ENCODE measurements at regions not wholly inside any gene's neighbourhood (a gene's known extent, or its start where the extent isn't known, plus 50 kb on each side); places are given as distances from the start of the nearest gene placed in this dataset.
"Not testable (repeated sequence)": the region's sequence is repeated elsewhere in the genome, so short reads cannot be mapped to it uniquely, and the experiment has no call there.

DNA sequence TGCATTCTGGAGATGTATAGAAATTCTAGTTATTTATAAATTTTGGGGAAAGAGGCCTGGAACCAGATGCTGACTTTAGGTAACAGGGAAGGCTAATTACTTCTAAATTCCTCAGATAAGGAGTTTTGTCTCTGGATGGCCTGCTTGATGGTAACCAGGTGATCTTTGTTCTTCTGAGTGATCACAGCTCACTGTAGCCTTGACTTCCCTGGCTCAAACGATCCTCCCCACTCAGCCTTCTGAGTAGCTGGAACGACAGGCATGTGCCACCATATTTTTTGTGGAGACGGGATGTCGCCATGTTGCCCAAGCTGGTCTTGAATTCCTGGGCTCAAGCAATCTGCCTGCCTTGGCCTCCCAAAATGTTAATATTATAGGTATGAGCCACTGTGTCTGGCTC, 54.4 kb upstream of the MSH6 start:
- no peak for DNase-seq

DNA sequence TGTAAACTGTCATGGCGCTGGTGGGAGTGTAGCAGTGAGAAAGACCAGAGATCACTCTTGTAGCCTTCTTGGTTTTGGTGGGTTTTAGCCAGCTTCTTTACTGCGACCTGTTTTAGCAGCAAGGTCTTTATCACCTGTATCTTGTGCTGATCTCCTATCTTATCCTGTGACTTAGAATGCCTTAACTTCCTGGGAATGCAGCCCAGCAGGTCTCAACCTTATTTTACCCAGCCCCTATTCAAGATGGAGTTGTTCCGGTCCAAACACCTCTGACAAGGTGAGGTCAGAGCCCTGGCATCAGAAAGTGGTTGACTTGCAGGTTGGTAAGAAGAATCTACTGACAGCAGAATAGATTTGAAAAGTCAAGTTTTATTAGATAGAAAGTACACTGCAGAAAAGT, 55.0 kb upstream of the MSH6 start:
- DNase-seq = no peak

DNA sequence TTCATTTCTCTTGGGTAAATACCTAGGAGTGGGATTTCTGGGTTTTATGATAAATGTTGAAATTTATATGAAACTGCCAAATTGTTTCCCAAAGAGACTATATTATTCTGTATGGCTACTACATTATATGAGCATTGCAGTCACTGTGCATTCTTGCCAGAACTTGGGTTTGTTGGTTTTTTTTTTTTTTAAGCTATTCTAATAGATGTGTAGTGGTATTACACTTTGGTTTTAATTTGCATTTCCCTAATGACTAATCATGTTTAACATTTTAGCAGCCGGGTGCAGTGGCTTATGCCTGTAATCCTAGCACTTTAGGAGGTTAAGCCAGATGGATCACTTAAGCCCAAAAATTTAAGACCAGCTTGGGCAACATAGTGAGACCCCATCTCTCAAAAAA, 56.0 kb upstream of the MSH6 start:
- not testable (repeated sequence) for DNase-seq

DNA sequence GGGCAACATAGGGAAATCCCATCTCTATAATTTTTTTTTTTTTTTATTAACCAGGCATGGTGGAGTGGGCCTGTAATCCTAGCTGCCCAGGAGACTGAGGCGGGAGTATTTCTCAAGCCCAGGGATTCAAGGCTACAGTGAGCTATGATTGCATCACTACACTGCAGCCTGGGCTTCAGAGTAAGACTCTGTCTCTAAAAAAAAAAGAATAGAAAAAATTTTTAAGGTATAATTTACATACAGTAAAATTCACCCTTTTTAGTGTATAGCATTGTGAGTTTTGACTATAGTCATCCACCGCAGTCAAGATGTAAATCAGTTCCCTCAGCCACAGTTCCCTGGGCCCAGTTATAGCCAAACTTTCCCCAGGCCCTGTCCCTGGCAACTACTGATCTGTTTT, 57.1 kb upstream of the MSH6 start:
- DNase-seq = no peak

DNA sequence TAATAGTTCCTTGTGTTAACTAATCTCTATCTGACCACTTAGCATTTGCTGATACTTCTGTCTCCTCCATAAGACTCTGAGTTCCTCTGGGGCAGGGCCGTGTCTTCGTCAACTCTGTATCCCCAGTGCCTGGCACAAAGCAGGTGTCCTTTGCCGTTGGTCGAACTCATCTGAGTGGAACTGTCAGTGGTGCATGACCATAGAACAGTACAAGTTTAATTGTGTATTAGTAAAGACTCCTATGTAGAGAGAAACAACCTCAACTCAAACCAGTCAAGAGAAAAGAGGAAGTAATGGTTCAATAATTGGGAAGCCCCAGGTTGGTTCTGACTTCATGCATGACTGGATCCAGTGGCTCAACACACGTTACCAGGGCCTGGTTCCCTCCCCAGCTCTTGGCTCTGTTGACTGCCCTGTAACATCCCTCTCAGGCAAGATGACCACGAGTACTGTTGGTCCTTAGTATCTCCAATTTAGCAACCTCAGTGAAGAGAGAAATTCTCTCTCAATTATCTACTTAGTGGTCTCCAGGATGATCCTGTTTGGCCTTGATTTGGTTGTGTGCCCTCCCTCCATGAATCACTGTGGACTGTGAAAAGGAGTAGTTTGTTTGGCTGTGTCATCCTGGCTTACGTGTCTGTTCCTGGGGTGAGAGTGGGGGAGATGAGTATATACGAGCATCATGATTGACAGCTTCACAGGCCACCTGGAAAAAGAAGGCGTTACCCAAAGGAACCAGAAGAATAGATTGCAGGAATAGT, 58.5 kb upstream of the MSH6 start:
- DNase-seq = peak; percentile 25

DNA sequence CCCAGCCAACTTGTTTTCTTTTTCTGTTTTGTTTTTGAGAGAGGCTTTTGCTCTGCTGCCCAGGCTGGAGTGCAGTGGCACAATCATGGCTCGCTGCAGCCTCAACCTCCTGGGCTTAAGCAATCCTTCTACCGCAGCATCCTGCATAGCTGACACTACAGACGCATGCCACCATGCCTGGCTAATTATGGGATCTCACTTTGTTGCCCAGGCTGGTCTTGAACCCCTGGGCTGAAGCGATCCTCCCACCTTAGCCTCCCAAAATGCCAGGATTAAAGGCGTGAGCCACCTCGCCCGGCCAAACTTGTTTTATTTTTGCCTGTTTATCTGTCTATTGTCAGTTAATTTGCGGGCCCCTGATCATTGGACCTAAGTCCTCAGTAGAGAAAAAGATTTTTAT, 61.6 kb upstream of the MSH6 start:
- DNase-seq = no peak

DNA sequence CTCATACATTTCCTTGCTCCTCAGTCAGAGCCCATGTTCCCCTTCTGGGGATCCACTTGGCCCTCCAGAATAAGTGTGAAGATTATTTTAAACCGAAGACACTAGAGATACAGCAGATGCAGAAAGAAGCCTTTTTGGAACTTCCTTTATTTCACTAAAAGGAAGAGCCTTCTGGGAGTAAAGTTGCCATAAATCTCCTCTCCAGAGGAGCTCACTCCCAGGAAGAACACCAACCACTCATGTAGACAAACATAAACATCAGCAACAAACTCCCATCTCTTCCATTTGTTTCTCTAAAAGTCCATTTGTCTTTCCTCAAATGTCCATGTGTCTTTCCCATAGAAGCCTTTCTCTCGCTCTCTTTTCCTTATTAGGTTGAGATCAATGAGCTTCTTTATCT, 62.4 kb upstream of the MSH6 start:
- DNase-seq = no peak

DNA sequence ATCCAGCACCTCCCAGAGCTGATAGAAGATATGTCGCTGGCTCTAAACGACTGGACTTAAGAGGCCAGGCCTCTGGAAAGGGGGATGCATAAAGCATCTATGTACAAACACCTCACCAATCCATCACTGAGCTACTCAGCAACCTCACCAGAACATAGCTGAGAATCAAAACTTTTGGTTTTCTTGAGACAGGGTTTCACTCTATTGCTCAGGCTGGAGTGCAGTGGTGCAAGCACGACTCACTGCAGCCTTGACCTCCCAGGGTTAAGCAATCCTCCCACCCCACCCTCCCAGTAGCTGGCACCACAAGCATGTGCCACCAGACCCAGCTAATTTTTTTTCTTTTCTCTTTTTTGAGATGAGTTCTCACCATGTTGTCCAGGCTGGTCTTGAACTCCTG, 62.9 kb upstream of the MSH6 start:
- DNase-seq = no peak

DNA sequence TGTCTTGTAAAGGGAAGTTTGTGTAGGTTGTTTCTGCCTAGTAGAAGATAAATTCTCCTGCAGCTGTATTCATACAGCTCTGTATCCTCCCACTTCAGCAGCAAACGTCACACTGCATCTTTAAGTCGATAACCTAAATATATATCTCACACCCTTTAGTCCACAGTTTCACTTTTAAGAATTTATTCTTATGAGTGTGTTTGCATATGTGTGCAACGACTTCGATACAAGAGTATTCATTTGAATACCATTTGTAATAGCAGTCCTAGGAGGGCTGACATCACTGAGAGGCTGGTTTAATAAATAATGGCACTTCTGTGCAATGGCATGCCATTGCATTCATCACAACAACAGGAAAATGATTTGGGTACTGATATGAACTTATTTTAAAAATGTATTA, 63.8 kb upstream of the MSH6 start:
- DNase-seq = no peak

DNA sequence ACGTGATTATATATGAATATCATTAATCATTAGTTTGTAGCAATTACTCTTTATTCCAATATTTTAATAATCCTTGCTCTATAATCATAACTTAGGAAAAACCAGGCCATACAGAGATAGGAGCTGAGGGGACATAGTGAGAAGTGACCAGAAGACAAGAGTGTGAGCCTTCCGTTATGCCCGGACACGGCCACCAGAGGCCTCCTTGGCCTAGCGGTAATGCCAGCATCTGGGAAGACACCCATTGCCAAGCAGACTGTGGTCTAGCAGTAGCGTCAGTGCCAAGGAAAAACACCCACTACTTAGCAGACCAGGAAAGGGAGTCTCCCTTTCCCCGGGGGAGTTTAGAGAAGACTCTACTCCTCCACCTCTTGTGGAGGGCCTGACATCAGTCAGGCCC, 66.6 kb upstream of the MSH6 start:
- not testable (repeated sequence) for DNase-seq

DNA sequence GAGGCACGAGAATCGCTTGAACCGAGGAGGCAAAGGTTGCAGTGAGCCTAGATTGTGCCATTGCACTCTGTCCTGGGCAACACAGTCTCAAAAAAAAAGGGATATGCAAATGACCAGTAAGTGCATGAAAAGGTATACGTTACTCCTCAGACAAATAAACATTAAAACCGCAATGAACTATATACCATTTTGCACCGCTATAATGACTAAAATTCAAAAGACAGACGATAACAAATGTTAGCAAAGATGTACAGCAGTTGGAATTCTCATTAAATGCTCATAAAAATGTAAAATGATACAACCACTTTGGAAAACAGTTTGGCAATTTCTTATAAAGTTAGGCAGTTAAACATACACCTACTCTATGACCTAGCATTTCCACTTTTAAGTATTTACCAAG, 67.4 kb upstream of the MSH6 start:
- DNase-seq = no peak

DNA sequence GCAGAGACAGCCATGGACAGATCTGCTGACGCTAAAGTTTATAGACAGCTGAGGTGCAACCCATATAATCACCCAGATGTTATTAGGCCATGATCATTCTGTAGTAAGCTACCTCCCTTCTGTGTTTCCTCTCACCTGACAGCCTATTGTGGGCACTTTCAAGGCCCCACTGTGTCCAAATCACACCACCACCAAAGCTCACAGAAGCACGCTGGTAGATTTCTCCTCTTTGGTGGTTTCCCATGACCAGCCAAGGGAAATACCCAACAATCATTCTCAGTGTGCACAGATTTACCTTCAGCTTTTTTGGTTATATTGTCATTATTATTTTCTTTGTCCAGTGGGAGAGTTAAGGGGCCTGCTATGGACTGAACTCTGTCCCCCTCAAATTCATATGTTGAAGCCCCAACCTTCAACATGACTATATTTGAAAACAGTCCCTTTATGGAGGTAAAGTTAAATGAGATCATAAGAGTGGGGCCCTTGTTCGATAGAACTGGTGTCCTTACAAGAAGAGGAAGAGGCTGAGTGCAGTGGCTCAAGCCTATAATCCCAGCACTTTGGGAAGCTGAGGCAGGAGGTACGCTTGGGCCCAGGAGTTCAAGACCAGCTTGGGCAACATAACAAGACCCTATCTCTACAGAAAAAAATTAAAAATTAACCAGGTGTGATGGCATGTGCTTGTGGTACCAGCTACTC, 74.0 kb upstream of the MSH6 start:
- DNase-seq = no peak

DNA sequence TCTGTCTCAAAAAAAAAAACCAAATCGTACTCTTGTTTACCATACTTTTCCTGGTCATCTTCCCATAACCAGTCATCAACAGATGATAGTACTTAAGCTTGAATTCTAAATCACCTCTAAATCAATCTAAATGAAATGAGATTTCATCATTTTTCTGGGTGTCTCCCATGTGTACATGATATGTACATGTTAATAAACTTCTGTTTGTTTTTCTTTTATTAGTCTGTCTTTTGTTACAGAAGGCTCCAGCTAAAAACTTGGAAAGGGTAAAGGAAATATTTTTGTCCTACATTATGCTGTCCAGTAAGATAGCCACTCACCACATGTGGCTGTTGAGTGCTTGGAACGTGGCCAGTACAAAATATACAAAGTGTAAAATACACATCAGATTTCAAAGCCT, 78.7 kb upstream of the MSH6 start:
- no peak for DNase-seq

DNA sequence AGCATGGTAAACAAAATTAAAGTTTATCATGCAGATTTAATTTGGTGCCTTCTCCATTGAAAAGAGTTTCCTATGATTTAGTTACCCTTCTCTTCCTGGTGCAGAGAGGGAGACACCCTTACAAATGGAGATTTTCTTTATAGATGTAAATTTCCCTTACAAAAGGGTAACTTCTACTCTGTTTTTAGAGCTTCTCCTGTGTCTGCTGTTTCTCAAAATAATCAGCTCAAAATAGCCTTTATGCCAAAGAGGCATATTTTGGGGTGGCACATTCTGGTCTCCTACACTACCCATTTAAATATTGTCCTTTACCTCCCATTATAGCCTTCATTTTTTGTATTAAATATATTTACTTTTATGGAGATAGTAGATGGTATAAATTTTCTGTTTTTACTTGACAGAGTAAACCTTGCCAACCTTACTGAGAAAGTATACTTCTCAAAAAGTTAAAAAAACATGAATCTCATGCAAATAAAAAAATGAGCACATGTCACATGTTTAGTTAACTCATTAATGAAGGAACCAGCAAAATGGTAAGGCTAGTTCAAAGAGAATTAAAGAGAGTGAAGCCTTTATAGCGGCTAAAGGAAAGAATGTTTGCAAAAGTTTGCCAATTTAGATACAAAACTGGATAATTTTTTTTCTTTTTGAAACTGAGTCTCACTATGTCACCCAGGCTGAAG, 83.3 kb upstream of the MSH6 start:
- no peak for DNase-seq

DNA sequence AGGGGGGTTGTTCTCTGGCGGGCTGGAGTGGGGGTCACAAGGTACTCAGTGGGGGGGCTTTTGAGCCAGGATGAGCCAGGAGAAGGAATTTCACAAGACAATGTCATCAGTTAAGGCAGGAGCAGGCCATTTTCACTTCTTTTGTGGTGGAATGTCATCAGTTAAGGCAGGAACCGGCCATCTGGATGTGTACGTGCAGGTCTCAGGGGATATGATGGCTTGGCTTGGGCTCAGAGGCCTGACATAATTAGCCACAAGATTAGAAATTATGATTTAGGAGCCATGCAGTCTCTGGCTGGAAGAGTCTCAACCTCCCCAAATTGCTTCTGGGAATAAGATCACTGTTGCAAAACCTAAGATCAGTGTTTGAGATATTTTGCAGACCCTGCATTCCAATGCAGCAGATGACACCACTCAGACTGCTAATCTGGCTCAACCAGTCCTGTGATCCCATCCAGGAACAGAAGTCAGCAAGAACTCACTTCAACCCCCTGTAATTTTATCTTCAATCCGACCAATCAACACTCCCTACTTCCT, 84.4 kb upstream of the MSH6 start:
- not testable (repeated sequence) for DNase-seq

DNA sequence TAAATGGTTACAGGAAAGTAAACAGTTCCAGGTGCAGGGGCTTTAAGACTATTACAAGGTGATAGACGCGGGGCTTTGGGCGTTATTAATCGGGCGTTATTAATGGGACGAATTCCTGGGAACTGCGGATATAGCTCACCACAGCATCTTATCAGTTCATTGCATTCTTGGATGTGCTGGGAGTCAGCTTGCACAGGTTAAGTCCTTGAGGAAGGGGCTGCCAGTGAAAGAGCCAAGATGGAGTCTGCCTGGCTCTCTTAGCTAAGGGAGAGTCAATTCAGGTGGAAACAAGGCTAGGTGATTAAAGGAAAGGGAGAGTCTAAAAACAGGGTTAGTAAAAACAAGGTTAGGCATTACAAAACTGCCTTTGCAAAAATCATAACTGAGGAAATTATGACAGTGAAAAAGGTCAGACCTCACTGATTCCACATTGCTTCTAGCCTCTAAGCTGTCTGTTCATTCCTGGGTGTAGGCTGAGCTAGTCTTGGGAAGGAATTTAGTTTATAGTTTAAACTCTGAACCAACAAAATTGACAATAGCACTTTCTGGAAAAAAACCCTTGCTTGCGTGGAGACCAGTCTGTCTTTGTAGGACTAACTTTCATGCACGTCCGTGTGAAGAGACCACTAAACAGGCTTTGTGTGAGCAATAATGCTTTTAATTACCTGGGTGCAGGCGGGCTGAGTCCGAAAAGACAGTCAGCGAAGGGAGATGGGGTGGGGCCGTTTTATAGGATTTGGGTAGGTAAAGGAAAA, 85.1 kb upstream of the MSH6 start:
- DNase-seq = not testable (repeated sequence)

DNA sequence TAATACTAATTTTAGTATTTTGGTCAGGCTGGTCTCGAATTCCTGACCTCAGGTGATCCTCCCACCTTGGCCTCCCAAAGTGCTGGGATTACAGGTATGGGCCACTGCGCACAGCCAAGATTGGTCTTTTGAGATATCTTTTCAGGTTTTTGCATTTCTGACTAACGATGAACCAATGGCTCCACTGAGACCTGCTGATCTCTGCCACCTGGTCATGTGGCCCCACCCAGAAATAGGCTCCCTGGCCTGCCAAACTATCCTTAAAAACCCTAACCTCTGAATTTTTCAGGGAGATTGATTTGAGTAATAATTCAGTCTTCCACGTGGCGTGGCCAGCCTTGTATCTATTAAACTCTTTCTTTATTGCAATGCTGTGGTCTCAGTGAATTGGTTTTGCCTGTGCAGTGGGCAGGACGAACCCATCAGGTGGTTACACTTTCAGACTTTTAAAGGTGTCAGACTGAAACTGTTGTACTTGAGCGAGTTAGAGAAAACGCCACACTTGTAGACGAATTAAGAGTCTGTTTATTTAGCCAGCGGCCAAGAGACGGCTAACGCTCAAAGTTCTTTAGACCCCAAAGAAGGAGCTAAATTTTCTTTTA, 85.8 kb upstream of the MSH6 start:
- DNase-seq = no peak

DNA sequence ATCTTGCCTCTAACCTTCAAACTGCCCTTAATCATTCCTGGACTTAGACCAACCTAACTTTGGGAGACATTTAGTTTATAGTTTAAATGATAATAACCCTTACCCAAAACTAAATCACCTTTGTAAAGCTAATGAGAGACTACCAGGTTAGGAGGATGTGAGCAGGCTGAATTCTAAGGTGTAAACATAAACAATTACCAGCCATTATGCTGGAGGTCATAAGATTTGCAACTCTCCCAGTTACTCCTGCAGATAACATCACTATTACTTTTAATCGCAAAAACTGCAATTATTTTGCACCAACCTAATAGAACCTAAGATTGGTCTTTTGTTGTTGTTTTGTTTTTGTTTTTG, 86.5 kb upstream of the MSH6 start:
- no peak for DNase-seq

DNA sequence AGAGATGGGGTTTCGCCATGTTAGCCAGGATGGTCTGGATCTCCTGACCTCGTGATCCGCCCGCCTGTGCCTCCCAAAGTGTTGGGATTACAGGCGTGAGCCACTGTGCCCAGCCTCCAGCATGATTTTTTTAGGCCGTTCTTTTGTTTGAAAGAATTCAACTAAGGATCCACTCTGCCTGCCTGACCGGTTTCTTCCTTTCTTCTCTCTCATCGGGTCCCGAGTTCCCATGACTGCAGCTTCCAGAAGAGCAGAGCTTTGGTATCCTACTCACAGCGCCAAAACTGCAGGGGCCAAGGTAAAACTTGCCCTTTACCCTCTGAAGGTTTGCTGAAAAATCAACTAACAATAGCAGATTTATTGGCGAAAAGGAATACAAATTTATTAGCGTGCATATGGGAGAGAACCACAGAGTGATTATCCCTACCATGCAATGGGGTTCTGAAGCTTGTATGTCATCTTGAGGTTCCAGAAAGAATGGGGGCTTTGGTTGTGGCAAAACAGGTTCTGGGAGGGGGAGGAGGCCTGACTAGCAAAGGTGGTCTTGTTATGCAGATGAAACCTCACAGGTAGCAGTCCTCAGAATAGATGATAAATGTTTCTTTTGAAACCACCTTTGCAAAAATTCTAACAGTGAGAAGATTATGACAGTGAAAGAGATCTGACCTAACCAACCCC, 87.0 kb upstream of the MSH6 start:
- no peak for DNase-seq

DNA sequence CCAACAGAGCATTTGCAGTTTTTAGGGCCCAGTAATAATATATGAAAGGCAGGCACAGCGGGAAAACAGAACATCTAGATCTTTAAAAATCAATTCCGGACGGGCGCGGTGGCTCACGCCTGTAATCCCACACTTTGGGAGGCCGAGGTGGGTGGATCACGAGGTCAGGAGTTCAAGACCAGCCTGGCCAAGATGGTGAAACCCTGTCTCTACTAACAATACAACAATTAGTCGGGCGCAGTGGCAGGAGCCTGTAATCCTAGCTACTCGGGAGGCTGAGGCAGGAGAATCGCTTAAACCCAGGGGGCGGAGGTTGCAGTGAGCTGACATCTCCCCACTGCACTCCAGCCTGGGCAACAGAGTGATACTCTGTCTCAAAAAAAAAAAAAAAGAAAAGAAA, 88.5 kb upstream of the MSH6 start:
- DNase-seq = not testable (repeated sequence)

DNA sequence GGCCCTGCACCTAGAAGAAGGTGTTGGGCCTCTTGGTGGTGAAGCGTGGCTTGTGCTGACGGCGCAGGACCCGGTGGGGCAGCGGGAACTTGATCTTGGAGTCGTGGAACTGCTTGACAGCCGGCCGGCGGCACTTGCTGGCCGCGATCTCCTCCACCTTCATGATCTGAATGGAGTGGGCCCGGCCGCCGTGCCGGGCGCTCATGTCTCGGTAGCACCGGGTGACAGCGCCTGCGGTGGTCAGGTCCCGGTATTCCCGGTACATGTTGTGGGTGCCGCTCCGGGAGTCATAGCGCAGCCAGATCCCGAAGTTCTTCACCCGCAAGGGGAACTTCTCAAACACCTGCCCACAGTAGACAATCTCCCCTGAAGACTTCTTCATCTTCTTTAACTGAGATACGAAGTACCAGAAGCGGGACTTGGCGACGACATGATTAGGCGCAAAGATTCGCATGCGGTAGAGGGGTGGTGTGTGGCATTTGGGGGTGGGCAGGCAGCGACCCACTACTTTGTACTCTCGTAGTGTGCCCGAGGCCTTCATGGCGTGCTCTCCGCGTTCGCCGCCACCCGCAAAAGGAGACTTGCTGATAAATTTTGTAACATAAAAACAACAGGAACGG, 92.1 kb upstream of the MSH6 start:
- not testable (repeated sequence) for DNase-seq

DNA sequence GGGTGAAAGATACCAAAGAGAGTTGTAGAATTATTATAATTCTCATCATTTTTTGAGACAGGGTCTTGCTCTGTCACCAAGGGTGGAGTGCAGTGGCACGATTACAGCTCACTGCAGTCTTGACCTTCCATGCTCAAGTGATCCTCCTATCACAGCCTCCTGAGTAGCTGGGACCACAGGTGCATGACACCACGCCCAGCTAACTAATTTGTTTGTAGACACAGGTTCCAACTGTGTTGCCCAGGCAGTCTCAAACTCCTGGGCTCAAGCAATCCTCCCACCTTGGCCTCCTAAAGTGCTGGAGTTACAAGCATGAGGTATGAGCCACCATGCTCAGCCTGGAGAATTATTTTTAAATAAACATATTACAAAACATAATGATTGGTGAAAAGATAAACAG, 92.8 kb upstream of the MSH6 start:
- no peak for DNase-seq

Measured in NCI-H510A (cell line).